Endothelial cell of umbilical vein (primary cell): ENCODE measurements at regions not wholly inside any gene's neighbourhood (a gene's known extent, or its start where the extent isn't known, plus 50 kb on each side); places are given as distances from the start of the nearest gene placed in this dataset.

Experiments
- CTCF ChIP-seq, 2 donors: IDR thresholded peaks; 1 replicate in 1 of 2; 2 replicates in 1 of 2; pipeline ENCODE4 v1.5.1; 2011; ENCODE audit warnings: low read length in 2 of 2, mild to moderate bottlenecking in 2 of 2, moderate library complexity in 2 of 2, control low read depth in 1 of 2, inconsistent platforms in 1 of 2, low read depth in 1 of 2; ENCODE audit not compliant: insufficient read depth in 1 of 2; ENCODE audit errors: extremely low read depth in 1 of 2
- EZH2 ChIP-seq: IDR thresholded peaks from 2 replicates; pipeline ENCODE4 v1.6.1; 2012; ENCODE audit warnings: borderline replicate concordance, low read depth, mild to moderate bottlenecking, moderate library complexity, low read length, inconsistent platforms; ENCODE audit not compliant: severe bottlenecking
- MYC ChIP-seq: IDR thresholded peaks from one replicate; pipeline ENCODE4 v1.6.1; 2011; ENCODE audit warnings: mild to moderate bottlenecking, low read depth, low read length
- POLR2A ChIP-seq: IDR thresholded peaks from 2 replicates; pipeline ENCODE4 v1.6.1; 2012; ENCODE audit warnings: low read depth, mild to moderate bottlenecking, control low read depth, low read length
- POLR2AphosphoS5 ChIP-seq: IDR thresholded peaks from 2 replicates; pipeline ENCODE4 v1.6.1; 2012; ENCODE audit warnings: low read depth, mild to moderate bottlenecking, control low read depth, low read length, moderate library complexity; ENCODE audit not compliant: insufficient read depth

DNA sequence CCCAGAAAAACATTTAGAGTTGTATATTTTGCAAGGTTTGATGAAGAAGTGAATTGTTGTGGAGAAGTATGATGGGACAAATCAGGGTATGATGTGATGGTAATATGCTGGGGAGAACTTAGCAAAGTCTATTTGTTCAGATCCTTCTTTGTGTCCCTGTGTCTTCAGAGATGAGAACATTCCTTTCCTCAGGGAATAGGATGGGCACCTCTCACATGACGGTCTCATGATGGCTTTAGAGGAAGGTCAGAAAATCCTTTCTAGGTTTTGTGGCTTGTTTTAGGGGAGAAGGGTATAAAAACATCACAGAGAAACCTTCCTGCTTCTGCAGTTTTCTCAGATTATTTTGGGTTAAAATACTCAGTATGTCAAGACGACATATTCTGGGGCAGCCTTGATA, 171.3 kb upstream of the NRIP1 start:
- TF ChIP-seq CTCF (IDR thresholded peaks at IDR 0.05; ENCODE audit: extremely low read depth in 1 of 2, insufficient read depth in 1 of 2, low read depth in 1 of 2, low read length in 2 of 2) (no peak), POLR2A (no peak), EZH2 (no peak), MYC (no peak), POLR2AphosphoS5 (no peak)
